Calu3 (cell line): ENCODE measurements at regions not wholly inside any gene's neighbourhood (a gene's known extent, or its start where the extent isn't known, plus 50 kb on each side); places are given as distances from the start of the nearest gene placed in this dataset.

Experiments
- BruUV-seq: library from RNA; stranded (reverse); fragments of 400-500 nt; replicated peaks from 2 replicates; lab custom pipeline; 2021; lab: Mats Ljungman, UMichigan
- CTCF ChIA-PET: fragments of 300-600 bp; sonication (Branson Sonifier 250); formaldehyde crosslinking; loops from one replicate; lab custom pipeline; 2022; ENCODE audit warnings: antibody characterized with exemption; lab: Charles Lee
- DNase-seq: peaks from one replicate; pipeline ENCODE4 v3.0.0; 2022
- H3K27ac Mint-ChIP-seq: one replicate; pipeline ENCODE4 v1.8.0; 2022; ENCODE audit warnings: mixed read lengths; ENCODE audit not compliant: unreplicated experiment
- H3K27me3 Mint-ChIP-seq: one replicate; pipeline ENCODE4 v1.8.0; 2022; ENCODE audit warnings: mixed read lengths; ENCODE audit not compliant: unreplicated experiment
- H3K36me3 Mint-ChIP-seq: one replicate; pipeline ENCODE4 v1.8.0; 2022; ENCODE audit warnings: mild to moderate bottlenecking, moderate library complexity, mixed read lengths; ENCODE audit not compliant: insufficient read depth, unreplicated experiment
- H3K4me1 Mint-ChIP-seq: one replicate; pipeline ENCODE4 v1.8.0; 2022; ENCODE audit warnings: mild to moderate bottlenecking, low read depth, mixed read lengths; ENCODE audit not compliant: unreplicated experiment
- H3K4me3 Mint-ChIP-seq: one replicate; pipeline ENCODE4 v1.8.0; 2022; ENCODE audit warnings: mild to moderate bottlenecking, low read depth, moderate library complexity, mixed read lengths; ENCODE audit not compliant: unreplicated experiment
- H3K9me3 Mint-ChIP-seq: one replicate; pipeline ENCODE4 v1.8.0; 2022; ENCODE audit warnings: low read depth, mixed read lengths; ENCODE audit not compliant: unreplicated experiment
- intact Hi-C: fragments of 100-400 bp; cut with micrococcal nuclease; formaldehyde crosslinking; loops from one replicate; pipeline ENCODE4 v1.10.0; 2022; ENCODE audit not compliant: unreplicated experiment
- TF ChIP-seq, protein P1 (sequence below): fragments of 200-600 bp; IDR thresholded peaks from one replicate; pipeline ENCODE4 v1.8.0; 2022; ENCODE audit warnings: antibody characterized with exemption; ENCODE audit not compliant: unreplicated experiment

- DNase-seq: no peak
- TF ChIP-seq, protein P1, sequence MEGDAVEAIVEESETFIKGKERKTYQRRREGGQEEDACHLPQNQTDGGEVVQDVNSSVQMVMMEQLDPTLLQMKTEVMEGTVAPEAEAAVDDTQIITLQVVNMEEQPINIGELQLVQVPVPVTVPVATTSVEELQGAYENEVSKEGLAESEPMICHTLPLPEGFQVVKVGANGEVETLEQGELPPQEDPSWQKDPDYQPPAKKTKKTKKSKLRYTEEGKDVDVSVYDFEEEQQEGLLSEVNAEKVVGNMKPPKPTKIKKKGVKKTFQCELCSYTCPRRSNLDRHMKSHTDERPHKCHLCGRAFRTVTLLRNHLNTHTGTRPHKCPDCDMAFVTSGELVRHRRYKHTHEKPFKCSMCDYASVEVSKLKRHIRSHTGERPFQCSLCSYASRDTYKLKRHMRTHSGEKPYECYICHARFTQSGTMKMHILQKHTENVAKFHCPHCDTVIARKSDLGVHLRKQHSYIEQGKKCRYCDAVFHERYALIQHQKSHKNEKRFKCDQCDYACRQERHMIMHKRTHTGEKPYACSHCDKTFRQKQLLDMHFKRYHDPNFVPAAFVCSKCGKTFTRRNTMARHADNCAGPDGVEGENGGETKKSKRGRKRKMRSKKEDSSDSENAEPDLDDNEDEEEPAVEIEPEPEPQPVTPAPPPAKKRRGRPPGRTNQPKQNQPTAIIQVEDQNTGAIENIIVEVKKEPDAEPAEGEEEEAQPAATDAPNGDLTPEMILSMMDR: no peak
- H3K36me3 Mint-ChIP-seq: no peaks in the 10 kb centered on the region
- no peaks in the 10 kb centered on the region for H3K4me1 Mint-ChIP-seq
- H3K27me3 Mint-ChIP-seq: peaks cover 30% of the 10 kb centered on the region
- BruUV-seq: no TSS peak
- H3K4me3 Mint-ChIP-seq: no peak overlapping the region
- intact Hi-C loops: no loop called here
- no peak overlapping the region for H3K27ac Mint-ChIP-seq
- CTCF ChIA-PET: no interaction called here
- H3K9me3 Mint-ChIP-seq: no peaks in the 10 kb centered on the region
Observed at GRCh38 chr10:123561141-123561440, 105.1 kb upstream of the GPR26 start.

DNA sequence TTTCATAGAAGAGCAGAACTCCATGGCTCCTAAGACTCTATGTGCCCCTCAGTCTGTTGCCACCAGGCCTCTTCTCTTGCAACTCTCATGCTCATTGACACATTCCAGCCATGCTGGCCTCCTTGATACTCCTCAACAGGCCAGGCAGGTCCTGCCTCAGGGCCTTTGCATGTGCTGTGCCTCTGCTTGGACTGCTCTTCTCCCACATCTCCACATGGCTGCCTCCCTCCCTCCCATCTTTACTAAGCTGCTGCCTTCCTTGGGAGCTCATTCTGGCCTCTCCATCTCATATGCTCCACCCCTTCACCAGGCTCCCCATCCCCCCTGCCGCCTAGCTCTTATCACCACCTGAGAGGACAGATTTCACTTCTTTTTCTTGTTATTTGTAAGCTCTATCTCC lies 103.8 kb upstream of the GPR26 start:
- Mint-ChIP-seq H3K36me3 (no peaks in the 10 kb centered on the region), H3K4me1 (no peaks in the 10 kb centered on the region), H3K27me3 (peaks cover 30% of the 10 kb centered on the region), H3K27ac (no peak overlapping the region), H3K9me3 (no peaks in the 10 kb centered on the region), H3K4me3 (no peak overlapping the region)
- no TSS peak for BruUV-seq
- DNase-seq: no peak
- CTCF ChIA-PET: interaction anchor here (0.6 kb wide), 1 partner anchor 210 kb away, joined by 3 read pairs; no protein-coding TSS in a partner anchor
- intact Hi-C loops: no loop called here
- TF ChIP-seq, protein P1: no peak

GRCh38 chr10:123562811-123563580 lies 103.2 kb upstream of the GPR26 start:
- H3K36me3 Mint-ChIP-seq: no peaks in the 10 kb centered on the region
- no TSS peak for BruUV-seq
- H3K9me3 Mint-ChIP-seq: no peaks in the 10 kb centered on the region
- TF ChIP-seq, protein P1: no peak
- DNase-seq: no peak
- no peak overlapping the region for H3K4me3 Mint-ChIP-seq
- peaks cover 30% of the 10 kb centered on the region for H3K27me3 Mint-ChIP-seq
- no peaks in the 10 kb centered on the region for H3K4me1 Mint-ChIP-seq
- CTCF ChIA-PET: no interaction called here
- intact Hi-C loops: no loop called here
- H3K27ac Mint-ChIP-seq: no peak overlapping the region

DNA sequence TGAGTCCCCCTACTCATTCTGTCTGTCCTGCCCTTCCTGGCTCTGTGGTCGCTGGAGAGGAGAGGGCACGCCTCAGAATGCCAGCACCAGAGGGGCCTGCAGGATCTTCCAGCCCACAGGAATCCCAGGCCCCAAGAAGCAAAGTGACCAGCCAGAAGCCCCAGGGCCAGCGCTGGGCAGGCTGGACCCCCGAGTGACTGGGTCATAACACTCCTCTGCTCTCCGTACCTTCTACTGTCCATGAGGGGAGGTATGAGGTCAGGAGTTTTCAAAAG lies 102.6 kb upstream of the GPR26 start:
- H3K27me3 Mint-ChIP-seq: peaks cover 31% of the 10 kb centered on the region
- intact Hi-C loops: no loop called here
- TF ChIP-seq, protein P1: no peak
- H3K36me3 Mint-ChIP-seq: no peaks in the 10 kb centered on the region
- no peak for DNase-seq
- H3K4me3 Mint-ChIP-seq: no peak overlapping the region
- no peaks in the 10 kb centered on the region for H3K4me1 Mint-ChIP-seq
- CTCF ChIA-PET: interaction anchor here (0.7 kb wide), 1 partner anchor 520 kb away, joined by 3 read pairs; no protein-coding TSS in a partner anchor
- no peak overlapping the region for H3K27ac Mint-ChIP-seq
- H3K9me3 Mint-ChIP-seq: no peaks in the 10 kb centered on the region
- no TSS peak for BruUV-seq
